ENCODE measurements at regions not wholly inside any gene's neighbourhood (a gene's known extent, or its start where the extent isn't known, plus 50 kb on each side); places are given as distances from the start of the nearest gene placed in this dataset.

GRCh38 chr4:1490011-1490653 is 83.9 kb upstream of the NKX1-1 start:
- no peak overlapping the region for H3K9ac ChIP-seq (ENCODE audit: low read length)
- DNase-seq (no peak), ATAC-seq (no peak)
- intact Hi-C loops (cut with micrococcal nuclease) = no loop called here
- H3K27me3 ChIP-seq (ENCODE audit: low read length) = peaks cover 39% of the 10 kb centered on the region
- no peaks in the 10 kb centered on the region for H3K36me3 ChIP-seq (ENCODE audit: low read depth, low read length)
- no peak overlapping the region for H2AFZ ChIP-seq (ENCODE audit: low read length)
- TF ChIP-seq CTCF (conservative IDR thresholded peaks at IDR 0.05; ENCODE audit: low read depth, low read length) (no peak), EZH2 (IDR thresholded peaks at IDR 0.05; ENCODE audit: low read length, unreplicated experiment) (no peak), EZH2phosphoT487 (IDR thresholded peaks at IDR 0.05; ENCODE audit: borderline replicate concordance, low read length) (no peak)
- no peaks in the 10 kb centered on the region for H3K4me1 ChIP-seq (ENCODE audit: insufficient read depth, low read length)
- BruUV-seq (replicated peaks) = no TSS peak
- H4K20me1 ChIP-seq (ENCODE audit: low read length) = no peaks in the 10 kb centered on the region
- H3K79me2 ChIP-seq (ENCODE audit: low read length) = no peaks in the 10 kb centered on the region
- H3F3A ChIP-seq (ENCODE audit: low read length, unreplicated experiment) = no peaks in the 10 kb centered on the region
- ChIA-PET CTCF (no interaction called here), POLR2A (ENCODE audit: unreplicated experiment) (no interaction called here)
- H3K9me2 ChIP-seq (replicated peaks; ENCODE audit: low read length) = no peaks in the 10 kb centered on the region
- no peaks in the 10 kb centered on the region for H3K9me3 ChIP-seq (ENCODE audit: low read length)
- no peak overlapping the region for H3K4me3 ChIP-seq (ENCODE audit: low read length)
- H3K27ac ChIP-seq (ENCODE audit: low read length) = no peak overlapping the region
- H3K4me2 ChIP-seq (ENCODE audit: low read length) = no peak overlapping the region

DNA sequence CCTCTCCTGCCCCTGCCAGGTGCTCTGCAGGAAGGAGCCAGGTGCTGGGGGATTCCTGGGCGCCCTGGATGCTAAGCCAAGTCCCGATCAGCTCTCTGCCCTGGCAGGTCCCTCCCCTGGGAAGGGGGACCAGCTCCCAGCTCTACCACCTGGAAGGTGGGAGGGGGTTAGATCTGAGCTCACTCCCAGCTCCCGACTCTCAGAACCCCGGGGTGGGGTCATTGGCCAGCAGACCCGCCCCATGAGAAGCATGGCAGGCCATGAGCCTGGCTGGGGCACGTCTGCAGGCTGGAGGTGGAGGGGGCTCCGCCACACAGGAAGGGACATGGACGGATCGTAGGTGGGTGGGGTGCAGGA is 83.4 kb upstream of the NKX1-1 start:
- intact Hi-C loops (cut with micrococcal nuclease) = no loop called here
- Histone ChIP-seq H3K9me3 (ENCODE audit: low read length) (no peaks in the 10 kb centered on the region), H3K79me2 (ENCODE audit: low read length) (no peaks in the 10 kb centered on the region), H3K27me3 (ENCODE audit: low read length) (peaks cover 34% of the 10 kb centered on the region), H3K9ac (ENCODE audit: low read length) (no peak overlapping the region), H3F3A (ENCODE audit: low read length, unreplicated experiment) (no peaks in the 10 kb centered on the region), H4K20me1 (ENCODE audit: low read length) (no peaks in the 10 kb centered on the region), H3K27ac (ENCODE audit: low read length) (no peak overlapping the region), H3K4me2 (ENCODE audit: low read length) (no peak overlapping the region), H2AFZ (ENCODE audit: low read length) (no peak overlapping the region), H3K4me1 (ENCODE audit: insufficient read depth, low read length) (no peaks in the 10 kb centered on the region), H3K9me2 (replicated peaks; ENCODE audit: low read length) (no peaks in the 10 kb centered on the region), H3K4me3 (ENCODE audit: low read length) (no peak overlapping the region), H3K36me3 (ENCODE audit: low read depth, low read length) (no peaks in the 10 kb centered on the region)
- DNase-seq = no peak
- no peak for ATAC-seq
- BruUV-seq (replicated peaks) = no TSS peak
- TF ChIP-seq EZH2phosphoT487 (IDR thresholded peaks at IDR 0.05; ENCODE audit: borderline replicate concordance, low read length) (no peak), CTCF (conservative IDR thresholded peaks at IDR 0.05; ENCODE audit: low read depth, low read length) (no peak), EZH2 (IDR thresholded peaks at IDR 0.05; ENCODE audit: low read length, unreplicated experiment) (no peak)
- ChIA-PET POLR2A (ENCODE audit: unreplicated experiment) (no interaction called here), CTCF (no interaction called here)

DNA sequence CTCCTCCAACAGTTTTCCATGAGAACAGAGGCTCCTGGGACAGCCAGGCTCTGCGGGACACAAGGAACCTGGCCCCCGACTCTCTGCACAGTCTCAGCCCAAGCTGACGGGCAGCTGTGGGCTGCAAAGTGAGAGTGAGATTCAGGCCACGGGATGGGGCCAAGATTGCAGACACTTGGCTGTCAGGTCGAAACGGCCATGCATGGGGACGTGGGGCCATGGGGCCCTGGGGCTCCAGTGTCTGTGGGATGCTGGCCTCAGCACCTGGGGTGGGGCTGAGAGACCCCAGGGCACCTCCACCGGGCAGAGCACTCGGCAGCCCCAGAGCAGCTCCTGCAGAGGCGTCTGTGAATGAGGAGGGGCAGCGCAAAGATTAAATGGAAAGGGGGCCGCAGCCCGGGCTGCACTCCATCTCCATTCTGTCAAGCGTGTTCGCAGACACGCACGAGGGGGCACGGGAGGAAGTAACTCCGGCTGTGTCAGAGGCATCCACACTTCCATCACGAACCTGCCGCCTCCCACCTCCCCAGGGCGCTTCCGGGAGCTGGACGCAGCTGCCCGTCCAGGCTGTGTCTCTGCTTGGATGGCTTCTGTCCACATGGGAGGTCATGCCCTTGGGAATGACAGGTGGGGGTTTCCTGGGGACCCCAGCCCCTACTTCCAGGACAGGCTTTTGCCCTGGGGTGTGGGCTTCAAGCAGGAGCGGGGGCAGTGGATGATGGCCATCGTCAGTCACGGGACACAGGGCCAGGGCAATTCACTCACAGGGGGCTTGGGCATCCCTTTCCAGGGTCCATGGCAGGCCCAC is 82.8 kb upstream of the NKX1-1 start:
- no peaks in the 10 kb centered on the region for H3K9me2 ChIP-seq (replicated peaks; ENCODE audit: low read length)
- H3K79me2 ChIP-seq (ENCODE audit: low read length) = no peaks in the 10 kb centered on the region
- no peaks in the 10 kb centered on the region for H3K4me1 ChIP-seq (ENCODE audit: insufficient read depth, low read length)
- H3K36me3 ChIP-seq (ENCODE audit: low read depth, low read length) = no peaks in the 10 kb centered on the region
- H4K20me1 ChIP-seq (ENCODE audit: low read length) = no peaks in the 10 kb centered on the region
- no TSS peak for BruUV-seq (replicated peaks)
- no peak overlapping the region for H3K4me3 ChIP-seq (ENCODE audit: low read length)
- H3K9me3 ChIP-seq (ENCODE audit: low read length) = no peaks in the 10 kb centered on the region
- H3K27ac ChIP-seq (ENCODE audit: low read length) = no peak overlapping the region
- intact Hi-C loops (cut with micrococcal nuclease) = no loop called here
- no peak overlapping the region for H3K9ac ChIP-seq (ENCODE audit: low read length)
- ChIA-PET CTCF (no interaction called here), POLR2A (ENCODE audit: unreplicated experiment) (no interaction called here)
- DNase-seq (no peak), ATAC-seq (no peak)
- H3K4me2 ChIP-seq (ENCODE audit: low read length) = no peak overlapping the region
- no peak for TF ChIP-seq EZH2phosphoT487 (IDR thresholded peaks at IDR 0.05; ENCODE audit: borderline replicate concordance, low read length)
- no peak for TF ChIP-seq CTCF (conservative IDR thresholded peaks at IDR 0.05; ENCODE audit: low read depth, low read length)
- TF ChIP-seq EZH2 (IDR thresholded peaks at IDR 0.05; ENCODE audit: low read length, unreplicated experiment) = no peak
- no peaks in the 10 kb centered on the region for H3F3A ChIP-seq (ENCODE audit: low read length, unreplicated experiment)
- H3K27me3 ChIP-seq (ENCODE audit: low read length) = peaks cover 29% of the 10 kb centered on the region
- no peak overlapping the region for H2AFZ ChIP-seq (ENCODE audit: low read length)

Data from PC-3 (cell line).